Upper lobe of left lung (tissue), 6 donors: ENCODE measurements at regions not wholly inside any gene's neighbourhood (a gene's known extent, or its start where the extent isn't known, plus 50 kb on each side); places are given as distances from the start of the nearest gene placed in this dataset.

Experiments
- ATAC-seq, 2 donors: fragments of 200-7000 bp; cut with Tn5 transposase; one replicate each; pipeline ENCODE4 v1.9.1; 2022; ENCODE audit warnings: mild to moderate bottlenecking in 2 of 2, moderate library complexity in 2 of 2; ENCODE audit not compliant: low FRiP score in 2 of 2
- DNase-seq, 2 donors: peaks; one replicate each; pipeline ENCODE4 v3.0.0-alpha.2; 2019 to 2020
- H3K27ac ChIP-seq, 4 donors: fragments of 200-600 bp; sonication (generic); one replicate each; pipeline ENCODE4 v1.5.1; 2016 to 2019
- H3K27me3 ChIP-seq, 4 donors: fragments of 200-600 bp; sonication (generic); one replicate each; pipeline ENCODE4 v1.5.1; 2017 to 2019
- H3K36me3 ChIP-seq, 4 donors: fragments of 200-600 bp; sonication (generic); one replicate each; pipeline ENCODE4 v1.5.1; 2016 to 2019
- H3K4me1 ChIP-seq, 4 donors: fragments of 200-600 bp; sonication (generic); one replicate each; pipeline ENCODE4 v1.5.1; 2018 to 2019
- H3K4me3 ChIP-seq, 4 donors: fragments of 200-600 bp; sonication (generic); one replicate each; pipeline ENCODE4 v1.5.1; 2017 to 2019; ENCODE audit warnings: mild to moderate bottlenecking in 2 of 4, moderate library complexity in 1 of 4
- H3K9me3 ChIP-seq, 4 donors: fragments of 200-600 bp; sonication (generic); one replicate each; pipeline ENCODE4 v1.5.1; 2018 to 2019
- CTCF ChIP-seq, 6 experiments: fragments of 450-650 bp in 4 of 6; fragments of 200-600 bp in 2 of 6; sonication (generic) in 2 of 6; IDR thresholded peaks; one replicate each; pipeline ENCODE4 v1.5.1; 2016 to 2019; ENCODE audit warnings: antibody characterized with exemption in 6 of 6
- EP300 ChIP-seq, 4 donors: sonication (generic); formaldehyde crosslinking; IDR thresholded peaks; one replicate each; pipeline ENCODE4 v1.5.1; 2017; ENCODE audit warnings: antibody characterized with exemption in 4 of 4, control low read depth in 2 of 4
- POLR2A ChIP-seq, 4 donors: fragments of 450-650 bp; IDR thresholded peaks; one replicate each; pipeline ENCODE4 v1.5.1; 2016 to 2017; ENCODE audit warnings: antibody characterized with exemption in 4 of 4, mild to moderate bottlenecking in 2 of 4
- POLR2AphosphoS5 ChIP-seq, 2 donors: sonication (generic); formaldehyde crosslinking; IDR thresholded peaks; one replicate each; pipeline ENCODE4 v1.5.1; 2017; ENCODE audit warnings: antibody characterized with exemption in 2 of 2
- WGBS, 2 donors: methylation state at CpG; one replicate each; pipeline ENCODE4 v1.1.5; 2017 to 2018; 5-methylcytosine and 5-hydroxymethylcytosine counted together
- donor health status: DM: no; HTN: no; CAD: no; lungs with moderate emphysema.
- donor health status: DM: no; HTN: yes; CAD: no; lungs with severe emphysema.

- H3K9me3 ChIP-seq = no peaks in the 10 kb centered on the region
- H3K4me3 ChIP-seq = no peak overlapping the region
- H3K36me3 ChIP-seq = no peaks in the 10 kb centered on the region
- DNase-seq = no peak
- no peaks in the 10 kb centered on the region for H3K27me3 ChIP-seq
- 85 to 86% methylated on average over 3 of the region's 3 CpGs for WGBS, 2 donors
- H3K27ac ChIP-seq = no peak overlapping the region
- H3K4me1 ChIP-seq = no peaks in the 10 kb centered on the region
- no peak for ATAC-seq
- TF ChIP-seq POLR2AphosphoS5 (IDR thresholded peaks at IDR 0.05) = no peak
- TF ChIP-seq CTCF (IDR thresholded peaks at IDR 0.05) = no peak
- TF ChIP-seq EP300 (IDR thresholded peaks at IDR 0.05) = no peak
- no peak for TF ChIP-seq POLR2A (IDR thresholded peaks at IDR 0.05)
Measured at GRCh38 chr2:34337735-34338134, 738.6 kb upstream of the FAM98A start.

GRCh38 chr2:34332813-34333212 lies 733.7 kb upstream of the FAM98A start:
- ATAC-seq = no peak
- H3K9me3 ChIP-seq = no peaks in the 10 kb centered on the region
- H3K27me3 ChIP-seq = no peaks in the 10 kb centered on the region

GRCh38 chr2:34320056-34320455 lies 721.0 kb upstream of the FAM98A start:
- Histone ChIP-seq H3K27me3 (no peaks in the 10 kb centered on the region), H3K27ac (no peak overlapping the region), H3K4me1 (no peaks in the 10 kb centered on the region), H3K9me3 (no peaks in the 10 kb centered on the region), H3K4me3 (no peak overlapping the region), H3K36me3 (no peaks in the 10 kb centered on the region)
- TF ChIP-seq EP300 (IDR thresholded peaks at IDR 0.05) (no peak), CTCF (IDR thresholded peaks at IDR 0.05) (no peak), POLR2AphosphoS5 (IDR thresholded peaks at IDR 0.05) (no peak)
- DNase-seq = no peak
- WGBS, 2 donors = 76 to 80% methylated on average over 2 of the region's 2 CpGs
- no peak for ATAC-seq

More at GRCh38 chr2:34332813-34333212, 733.7 kb upstream of the FAM98A start:
- TF ChIP-seq POLR2A (IDR thresholded peaks at IDR 0.05) = no peak
- DNase-seq = no peak
- 72 to 74% methylated on average over 2 of the region's 2 CpGs for WGBS, 2 donors
- no peaks in the 10 kb centered on the region for H3K36me3 ChIP-seq
- no peak overlapping the region for H3K4me3 ChIP-seq
- no peaks in the 10 kb centered on the region for H3K4me1 ChIP-seq
- no peak overlapping the region for H3K27ac ChIP-seq

- no peak overlapping the region for H3K27ac ChIP-seq
- 31 to 54% methylated on average over 3 of the region's 3 CpGs for WGBS, 2 donors
- peak in 1 of 2 donors; percentile 50 for DNase-seq
Measured at GRCh38 chr2:34317797-34318196, 718.7 kb upstream of the FAM98A start.

GRCh38 chr2:34316788-34317187 lies 717.7 kb upstream of the FAM98A start:
- H3K9me3 ChIP-seq = no peaks in the 10 kb centered on the region
- no peaks in the 10 kb centered on the region for H3K36me3 ChIP-seq
- DNase-seq = no peak
- no peaks in the 10 kb centered on the region for H3K4me1 ChIP-seq
- no peaks in the 10 kb centered on the region for H3K27me3 ChIP-seq
- no peak for ATAC-seq
- H3K4me3 ChIP-seq = no peak overlapping the region
- TF ChIP-seq POLR2A (IDR thresholded peaks at IDR 0.05) (no peak), POLR2AphosphoS5 (IDR thresholded peaks at IDR 0.05) (no peak), CTCF (IDR thresholded peaks at IDR 0.05) (no peak)
- 94 to 96% methylated on average over 1 of the region's 1 CpG for WGBS, 2 donors
- no peak overlapping the region for H3K27ac ChIP-seq

More at GRCh38 chr2:34317797-34318196, 718.7 kb upstream of the FAM98A start:
- Histone ChIP-seq H3K27me3 (no peaks in the 10 kb centered on the region), H3K9me3 (no peaks in the 10 kb centered on the region), H3K36me3 (no peaks in the 10 kb centered on the region), H3K4me1 (no peaks in the 10 kb centered on the region), H3K4me3 (no peak overlapping the region)
- ATAC-seq = peak; percentile 34 to 65
- TF ChIP-seq POLR2A (IDR thresholded peaks at IDR 0.05) (no peak), POLR2AphosphoS5 (IDR thresholded peaks at IDR 0.05) (no peak), EP300 (IDR thresholded peaks at IDR 0.05) (no peak), CTCF (IDR thresholded peaks at IDR 0.05) (no peak)
